MM.1S (cell line): ENCODE measurements at regions not wholly inside any gene's neighbourhood (a gene's known extent, or its start where the extent isn't known, plus 50 kb on each side); places are given as distances from the start of the nearest gene placed in this dataset.

ENCODE experiments used
- CTCF ChIP-seq: fragments of 300-600 bp; sonication (generic); IDR thresholded peaks from 2 replicates; pipeline ENCODE4 v1.5.1; 2016; ENCODE audit warnings: antibody characterized with exemption, low read length, mixed read lengths
- EZH2phosphoT487 ChIP-seq: fragments of 300-600 bp; sonication (generic); IDR thresholded peaks from 2 replicates; pipeline ENCODE4 v1.6.1; 2018; ENCODE audit warnings: antibody characterized with exemption, low read length

- TF ChIP-seq CTCF: no peak
- no peak for TF ChIP-seq EZH2phosphoT487
Measured at GRCh38 chr11:95487938-95488337, 256.9 kb upstream of the SESN3 start.
